Left lung (tissue), 4 donors: ENCODE measurements at regions not wholly inside any gene's neighbourhood (a gene's known extent, or its start where the extent isn't known, plus 50 kb on each side); places are given as distances from the start of the nearest gene placed in this dataset.
"Not testable (repeated sequence)": the region's sequence is repeated elsewhere in the genome, so short reads cannot be mapped to it uniquely, and the experiment has no call there.

Experiments
- ATAC-seq: fragments of 200-7000 bp; cut with Tn5 transposase; one replicate; pipeline ENCODE4 v1.9.1; 2020; ENCODE audit warnings: moderate library complexity
- DNase-seq, 4 donors: peaks; one replicate each; pipeline ENCODE4 v3.0.0-alpha.2; 2013 to 2020
- H3K27ac ChIP-seq, 2 donors: fragments of 200-600 bp; sonication (generic) in 1 of 2; one replicate each; pipeline versions ENCODE4 v1.5.0 to v1.8.0; 2020 to 2021
- H3K27me3 ChIP-seq, 2 donors: fragments of 200-600 bp; sonication (generic) in 1 of 2; one replicate each; pipeline versions ENCODE4 v1.5.0 to v1.8.0; 2020 to 2021
- H3K36me3 ChIP-seq, 2 donors: fragments of 200-600 bp; sonication (generic) in 1 of 2; one replicate each; pipeline versions ENCODE4 v1.5.0 to v1.8.0; 2020 to 2021
- H3K4me1 ChIP-seq, 2 donors: fragments of 200-600 bp; one replicate each; pipeline ENCODE4 v1.8.0; 2021
- H3K4me3 ChIP-seq, 2 donors: fragments of 200-600 bp; sonication (generic) in 1 of 2; one replicate each; pipeline versions ENCODE4 v1.5.0 to v1.8.0; 2020 to 2021; ENCODE audit warnings: mild to moderate bottlenecking in 1 of 2
- H3K9me3 ChIP-seq, 2 donors: fragments of 200-600 bp; sonication (generic) in 1 of 2; one replicate each; pipeline versions ENCODE4 v1.5.0 to v1.8.0; 2020 to 2021
- intact Hi-C, 2 donors: fragments of 100-400 bp; cut with DNase I; formaldehyde crosslinking; loops; one replicate each; pipeline versions ENCODE4 v1.11.2 to v1.14.2; 2022
- TF ChIP-seq, protein P1 (sequence below), 2 donors: fragments of 200-600 bp; sonication (generic) in 1 of 2; IDR thresholded peaks; one replicate each; pipeline versions ENCODE4 v1.5.0 to v1.8.0; 2021; ENCODE audit warnings: antibody characterized with exemption in 2 of 2
- donor health status: DM: no; HTN: yes; CAD: no.
- donor health status: DM: no; HTN: no; CAD: no.

GRCh38 chr14:59055006-59055405 is 133.5 kb upstream of the DAAM1 start:
- no peak overlapping the region for H3K4me3 ChIP-seq
- TF ChIP-seq, protein P1, sequence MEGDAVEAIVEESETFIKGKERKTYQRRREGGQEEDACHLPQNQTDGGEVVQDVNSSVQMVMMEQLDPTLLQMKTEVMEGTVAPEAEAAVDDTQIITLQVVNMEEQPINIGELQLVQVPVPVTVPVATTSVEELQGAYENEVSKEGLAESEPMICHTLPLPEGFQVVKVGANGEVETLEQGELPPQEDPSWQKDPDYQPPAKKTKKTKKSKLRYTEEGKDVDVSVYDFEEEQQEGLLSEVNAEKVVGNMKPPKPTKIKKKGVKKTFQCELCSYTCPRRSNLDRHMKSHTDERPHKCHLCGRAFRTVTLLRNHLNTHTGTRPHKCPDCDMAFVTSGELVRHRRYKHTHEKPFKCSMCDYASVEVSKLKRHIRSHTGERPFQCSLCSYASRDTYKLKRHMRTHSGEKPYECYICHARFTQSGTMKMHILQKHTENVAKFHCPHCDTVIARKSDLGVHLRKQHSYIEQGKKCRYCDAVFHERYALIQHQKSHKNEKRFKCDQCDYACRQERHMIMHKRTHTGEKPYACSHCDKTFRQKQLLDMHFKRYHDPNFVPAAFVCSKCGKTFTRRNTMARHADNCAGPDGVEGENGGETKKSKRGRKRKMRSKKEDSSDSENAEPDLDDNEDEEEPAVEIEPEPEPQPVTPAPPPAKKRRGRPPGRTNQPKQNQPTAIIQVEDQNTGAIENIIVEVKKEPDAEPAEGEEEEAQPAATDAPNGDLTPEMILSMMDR (IDR thresholded peaks at IDR 0.05) = no peak
- no peak for DNase-seq
- H3K36me3 ChIP-seq = no peaks in the 10 kb centered on the region
- ATAC-seq = no peak
- no peaks in the 10 kb centered on the region for H3K4me1 ChIP-seq
- no peaks in the 10 kb centered on the region for H3K27me3 ChIP-seq
- no peaks in the 10 kb centered on the region for H3K9me3 ChIP-seq
- H3K27ac ChIP-seq = no peak overlapping the region
- intact Hi-C loops = loop anchor here in 1 of 2 donors (10.0 kb wide), 1 partner anchor 550 kb away; no protein-coding TSS in a partner anchor

DNA sequence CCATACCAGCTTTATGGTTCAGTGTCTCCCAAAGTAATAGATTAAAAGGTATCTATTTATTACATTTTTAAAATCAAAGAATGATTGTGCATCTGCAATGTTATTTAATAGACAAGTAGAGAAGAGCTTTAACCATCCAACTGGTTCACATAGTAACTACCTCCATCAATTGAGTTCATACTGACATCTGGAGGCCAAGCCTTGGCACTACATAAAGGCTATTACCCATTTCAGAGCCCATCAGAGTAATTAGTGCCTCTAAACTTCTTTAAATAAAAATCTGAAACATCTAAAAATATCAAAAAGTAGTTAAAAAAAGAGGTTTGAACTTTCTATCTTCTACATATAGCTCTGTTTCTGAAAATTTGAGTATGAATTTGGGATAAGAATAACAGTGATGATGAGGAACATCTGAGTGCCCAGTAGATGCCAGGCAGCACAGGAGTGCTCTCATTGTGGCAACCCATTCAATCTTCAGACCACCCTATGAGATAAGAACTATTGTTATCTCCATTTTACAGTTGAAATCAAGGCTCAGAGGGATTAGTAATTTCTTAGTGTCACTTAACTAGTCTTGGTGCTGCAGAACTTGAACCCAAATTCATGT is 132.9 kb upstream of the DAAM1 start:
- Histone ChIP-seq H3K9me3 (no peaks in the 10 kb centered on the region), H3K36me3 (no peaks in the 10 kb centered on the region), H3K4me3 (no peak overlapping the region), H3K27me3 (no peaks in the 10 kb centered on the region), H3K4me1 (no peaks in the 10 kb centered on the region), H3K27ac (no peak overlapping the region)
- intact Hi-C loops = loop anchor here in 1 of 2 donors (10.0 kb wide), 1 partner anchor 551 kb away; no protein-coding TSS in a partner anchor
- ATAC-seq (peak; percentile 93), DNase-seq (peak in 1 of 4 donors; percentile 57)
- TF ChIP-seq, protein P1 (IDR thresholded peaks at IDR 0.05) = peak; percentile 64 to 72

GRCh38 chr14:59057551-59057950 is 130.9 kb upstream of the DAAM1 start:
- no peak for DNase-seq
- Histone ChIP-seq H3K36me3 (no peaks in the 10 kb centered on the region), H3K4me3 (no peak overlapping the region), H3K27ac (no peak overlapping the region), H3K27me3 (no peaks in the 10 kb centered on the region), H3K4me1 (no peaks in the 10 kb centered on the region), H3K9me3 (peaks cover 0 to 5% of the 10 kb centered on the region in 2 donors)
- TF ChIP-seq, protein P1 (IDR thresholded peaks at IDR 0.05) = no peak
- no peak for ATAC-seq
- intact Hi-C loops = loop anchor here in 1 of 2 donors (10.0 kb wide), 1 partner anchor 553 kb away; no protein-coding TSS in a partner anchor

DNA sequence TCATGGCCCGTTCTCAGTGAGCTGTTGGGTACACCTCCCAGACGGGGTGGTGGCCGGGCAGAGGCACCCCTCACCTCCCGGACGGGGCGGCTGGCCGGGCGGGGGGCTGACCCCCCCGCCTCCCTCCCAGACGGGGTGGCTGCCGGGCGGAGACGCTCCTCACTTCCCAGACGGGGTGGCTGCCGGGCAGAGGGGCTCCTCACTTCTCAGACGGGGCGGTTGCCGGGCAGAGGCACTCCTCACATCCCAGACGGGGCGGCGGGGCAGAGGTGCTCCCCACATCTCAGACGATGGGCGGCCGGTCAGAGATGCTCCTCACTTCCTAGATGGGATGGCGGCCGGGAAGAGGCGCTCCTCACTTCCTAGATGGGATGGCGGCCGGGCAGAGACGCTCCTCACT is 129.7 kb upstream of the DAAM1 start:
- peaks cover 0 to 16% of the 10 kb centered on the region in 2 donors for H3K9me3 ChIP-seq
- peak in 1 of 4 donors; percentile 54 for DNase-seq
- not testable (repeated sequence) for H3K27me3 ChIP-seq, ATAC-seq, H3K4me3 ChIP-seq, H3K36me3 ChIP-seq, H3K4me1 ChIP-seq, H3K27ac ChIP-seq
- intact Hi-C loops = loop anchor here in 1 of 2 donors (10.0 kb wide), 1 partner anchor 554 kb away; no protein-coding TSS in a partner anchor

- TF ChIP-seq, protein P1 (IDR thresholded peaks at IDR 0.05) = no peak
- intact Hi-C loops = no loop called here
- no peaks in the 10 kb centered on the region for H3K27me3 ChIP-seq
- H3K4me1 ChIP-seq = no peaks in the 10 kb centered on the region
- ATAC-seq (no peak), DNase-seq (no peak)
- no peaks in the 10 kb centered on the region for H3K36me3 ChIP-seq
- H3K9me3 ChIP-seq = peaks cover 0 to 20% of the 10 kb centered on the region in 2 donors
- no peak overlapping the region for H3K4me3 ChIP-seq
- H3K27ac ChIP-seq = no peak overlapping the region
Observed at GRCh38 chr14:59060841-59061240, 127.6 kb upstream of the DAAM1 start.

- no peaks in the 10 kb centered on the region for H3K4me1 ChIP-seq
- H3K9me3 ChIP-seq = peaks cover 0 to 20% of the 10 kb centered on the region in 2 donors
- H3K4me3 ChIP-seq = no peak overlapping the region
- H3K27me3 ChIP-seq = no peaks in the 10 kb centered on the region
- ATAC-seq (no peak), DNase-seq (no peak)
- H3K36me3 ChIP-seq = no peaks in the 10 kb centered on the region
- TF ChIP-seq, protein P1 (IDR thresholded peaks at IDR 0.05) = no peak
- H3K27ac ChIP-seq = no peak overlapping the region
- intact Hi-C loops = no loop called here
Observed at GRCh38 chr14:59061292-59061691, 127.2 kb upstream of the DAAM1 start.
